Mucosa of descending colon (tissue), 3 donors: ENCODE measurements at regions not wholly inside any gene's neighbourhood (a gene's known extent, or its start where the extent isn't known, plus 50 kb on each side); places are given as distances from the start of the nearest gene placed in this dataset.

Source experiments
- ATAC-seq: fragments of 200-7000 bp; cut with Tn5 transposase; one replicate; pipeline ENCODE4 v1.9.1; 2020; ENCODE audit warnings: mild to moderate bottlenecking, moderate library complexity
- DNase-seq, 3 donors: peaks; one replicate each; pipeline ENCODE4 v3.0.0-alpha.2; 2020
- H3K36me3 ChIP-seq: fragments of 200-600 bp; one replicate; pipeline ENCODE4 v1.8.0; 2021; ENCODE audit warnings: low read depth, mild to moderate bottlenecking
- H3K4me1 ChIP-seq: fragments of 200-600 bp; one replicate; pipeline ENCODE4 v1.8.0; 2021; ENCODE audit warnings: low read depth, mild to moderate bottlenecking
- H3K4me3 ChIP-seq: fragments of 200-600 bp; one replicate; pipeline ENCODE4 v1.8.0; 2021; ENCODE audit warnings: mild to moderate bottlenecking
- H3K9me3 ChIP-seq: fragments of 200-600 bp; one replicate; pipeline ENCODE4 v1.8.0; 2021; ENCODE audit warnings: mild to moderate bottlenecking
- intact Hi-C, 2 donors: fragments of 100-400 bp; cut with DNase I in 1 of 2; cut with micrococcal nuclease in 1 of 2; formaldehyde crosslinking; loops; one replicate each; pipeline versions ENCODE4 v1.11.0 to v1.11.1; 2022; cut with DNase I, micrococcal nuclease
- TF ChIP-seq, protein P1 (sequence below): fragments of 200-600 bp; IDR thresholded peaks from one replicate; pipeline ENCODE4 v1.8.0; 2022; ENCODE audit warnings: antibody characterized with exemption, mild to moderate bottlenecking
- donor health status: DM: no; HTN: no; CAD: no; lungs with moderate emphysema.
- donor health status: DM: no; HTN: no; CAD: no.
- donor health status: DM: no; HTN: yes; CAD: no.

GRCh38 chr3:139260041-139260486, 83.8 kb upstream of the MRPS22 start:
- intact Hi-C loops: no loop called here
- no peaks in the 10 kb centered on the region for H3K4me1 ChIP-seq
- no peaks in the 10 kb centered on the region for H3K36me3 ChIP-seq
- TF ChIP-seq, protein P1, sequence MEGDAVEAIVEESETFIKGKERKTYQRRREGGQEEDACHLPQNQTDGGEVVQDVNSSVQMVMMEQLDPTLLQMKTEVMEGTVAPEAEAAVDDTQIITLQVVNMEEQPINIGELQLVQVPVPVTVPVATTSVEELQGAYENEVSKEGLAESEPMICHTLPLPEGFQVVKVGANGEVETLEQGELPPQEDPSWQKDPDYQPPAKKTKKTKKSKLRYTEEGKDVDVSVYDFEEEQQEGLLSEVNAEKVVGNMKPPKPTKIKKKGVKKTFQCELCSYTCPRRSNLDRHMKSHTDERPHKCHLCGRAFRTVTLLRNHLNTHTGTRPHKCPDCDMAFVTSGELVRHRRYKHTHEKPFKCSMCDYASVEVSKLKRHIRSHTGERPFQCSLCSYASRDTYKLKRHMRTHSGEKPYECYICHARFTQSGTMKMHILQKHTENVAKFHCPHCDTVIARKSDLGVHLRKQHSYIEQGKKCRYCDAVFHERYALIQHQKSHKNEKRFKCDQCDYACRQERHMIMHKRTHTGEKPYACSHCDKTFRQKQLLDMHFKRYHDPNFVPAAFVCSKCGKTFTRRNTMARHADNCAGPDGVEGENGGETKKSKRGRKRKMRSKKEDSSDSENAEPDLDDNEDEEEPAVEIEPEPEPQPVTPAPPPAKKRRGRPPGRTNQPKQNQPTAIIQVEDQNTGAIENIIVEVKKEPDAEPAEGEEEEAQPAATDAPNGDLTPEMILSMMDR: no peak
- ATAC-seq (no peak), DNase-seq (no peak)
- H3K9me3 ChIP-seq: no peaks in the 10 kb centered on the region
- no peak overlapping the region for H3K4me3 ChIP-seq

DNA sequence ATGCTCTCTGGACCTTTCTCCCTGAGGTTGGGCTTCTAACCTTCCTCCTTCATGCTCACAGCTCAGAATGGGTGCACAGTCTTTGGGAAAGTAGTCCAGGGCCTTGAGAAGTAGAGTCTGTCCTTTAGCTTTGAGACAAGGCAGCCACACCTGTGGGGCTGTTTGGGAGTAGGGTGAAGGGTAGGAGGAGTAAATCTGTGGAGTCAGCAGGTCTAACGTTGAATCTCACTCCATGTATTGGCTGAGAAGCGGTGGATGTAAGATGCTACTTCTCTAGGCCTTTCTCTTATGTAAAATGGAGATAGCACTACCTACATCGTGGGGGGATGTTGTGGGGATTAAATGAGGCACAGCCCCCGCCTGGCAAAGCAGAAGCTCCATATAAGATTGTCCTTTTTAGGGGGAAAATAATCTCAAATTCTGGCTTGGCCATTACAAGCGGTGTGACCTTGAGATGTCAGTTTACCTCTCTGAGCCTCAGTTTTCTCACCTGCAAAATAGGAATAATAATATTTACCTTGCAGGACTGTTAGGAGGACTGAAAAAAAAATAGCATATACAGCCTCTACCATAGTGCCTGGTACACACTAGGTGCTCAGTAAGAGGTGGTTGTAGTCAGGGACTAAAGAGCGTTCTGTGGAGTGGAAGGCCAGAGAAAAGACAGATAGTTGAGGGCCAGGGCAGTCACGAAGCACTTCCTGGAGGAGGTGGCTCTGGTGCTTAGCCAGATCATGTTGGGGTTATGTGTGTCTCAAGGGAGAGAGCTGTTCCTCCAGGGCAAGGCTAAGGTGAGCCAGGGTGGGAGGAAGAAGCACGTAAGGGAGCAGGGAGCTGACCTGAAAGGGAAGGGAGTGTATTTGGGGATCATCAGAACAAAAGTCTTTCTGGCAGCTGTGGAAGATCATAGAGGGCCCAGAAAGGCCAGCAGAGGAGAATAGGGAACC, 82.8 kb upstream of the MRPS22 start:
- ATAC-seq: no peak
- Histone ChIP-seq H3K36me3 (no peaks in the 10 kb centered on the region), H3K9me3 (no peaks in the 10 kb centered on the region), H3K4me1 (no peaks in the 10 kb centered on the region), H3K4me3 (no peak overlapping the region)
- intact Hi-C loops: no loop called here
- TF ChIP-seq, protein P1: no peak
- DNase-seq: no peak

DNA sequence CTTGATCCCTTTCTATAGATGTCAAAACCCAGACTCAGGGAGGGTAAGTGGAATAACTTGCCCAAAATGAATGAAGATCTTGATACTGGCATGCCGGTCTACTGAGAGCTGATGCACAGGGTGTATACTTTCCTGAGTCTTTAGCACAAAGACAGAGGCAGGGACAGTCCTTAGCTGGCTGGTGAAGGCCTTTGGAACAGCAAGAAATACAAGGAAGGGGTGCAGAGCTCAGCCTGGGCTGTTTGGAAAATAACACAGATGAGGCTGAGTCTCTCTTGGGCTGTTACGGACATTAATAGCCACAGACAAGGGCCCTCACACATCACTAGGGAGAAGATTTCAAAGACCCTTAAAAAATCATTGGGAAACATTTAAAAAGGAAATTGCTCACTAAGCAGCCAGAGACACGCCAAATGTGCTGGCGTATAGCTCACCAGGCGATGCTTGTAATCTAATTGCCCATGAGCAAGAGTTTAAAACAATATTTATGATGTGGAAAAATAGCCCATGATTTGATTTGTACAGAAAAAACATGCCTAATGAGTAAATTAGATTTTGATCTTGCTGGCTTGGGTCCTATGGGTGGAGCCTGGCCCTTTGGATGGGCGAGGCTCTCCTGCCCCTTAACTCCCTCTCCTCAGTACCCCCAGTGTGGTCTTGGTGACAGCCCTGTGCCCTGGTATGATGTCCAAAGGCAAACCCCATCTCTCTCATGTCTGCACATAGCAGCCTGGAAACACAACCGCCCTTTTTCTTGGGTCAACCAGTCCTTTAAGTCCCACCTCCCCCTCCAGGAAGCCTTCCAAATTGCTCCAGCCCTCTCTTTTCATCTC, 81.8 kb upstream of the MRPS22 start:
- TF ChIP-seq, protein P1: no peak
- DNase-seq: no peak

GRCh38 chr3:139263798-139264197, 80.0 kb upstream of the MRPS22 start:
- H3K4me1 ChIP-seq: no peaks in the 10 kb centered on the region
- TF ChIP-seq, protein P1: no peak
- intact Hi-C loops: no loop called here
- DNase-seq (no peak), ATAC-seq (no peak)
- no peaks in the 10 kb centered on the region for H3K9me3 ChIP-seq
- H3K4me3 ChIP-seq: no peak overlapping the region
- H3K36me3 ChIP-seq: no peaks in the 10 kb centered on the region

More for the DNA sequence above, 81.8 kb upstream of the MRPS22 start:
- no peaks in the 10 kb centered on the region for H3K4me1 ChIP-seq
- no peaks in the 10 kb centered on the region for H3K9me3 ChIP-seq
- H3K4me3 ChIP-seq: no peak overlapping the region
- H3K36me3 ChIP-seq: no peaks in the 10 kb centered on the region
- intact Hi-C loops: no loop called here
- ATAC-seq: no peak

DNA sequence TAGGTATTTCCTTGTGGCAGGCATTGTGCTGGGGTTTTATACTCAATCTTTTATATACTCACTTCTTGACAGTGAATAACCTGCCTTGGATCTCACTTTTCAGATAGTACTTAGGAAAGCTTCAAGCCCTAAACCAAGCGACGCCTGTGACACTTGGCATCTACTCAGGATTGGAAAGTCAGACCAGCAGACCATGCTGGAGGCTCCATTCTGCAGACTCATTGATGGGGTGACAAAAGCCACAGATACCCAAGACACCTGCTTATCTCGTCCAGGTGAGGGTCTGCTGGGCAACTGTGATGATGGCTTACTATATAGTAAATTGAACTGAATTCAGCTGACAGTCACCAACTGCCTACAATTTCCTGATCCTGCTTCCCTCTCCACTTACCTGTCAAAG, 79.4 kb upstream of the MRPS22 start:
- DNase-seq (no peak), ATAC-seq (no peak)
- no peaks in the 10 kb centered on the region for H3K4me1 ChIP-seq
- TF ChIP-seq, protein P1: no peak
- no peak overlapping the region for H3K4me3 ChIP-seq
- intact Hi-C loops: no loop called here
- no peaks in the 10 kb centered on the region for H3K36me3 ChIP-seq
- no peaks in the 10 kb centered on the region for H3K9me3 ChIP-seq
